Heart right ventricle (tissue), 16 donors: ENCODE measurements at regions not wholly inside any gene's neighbourhood (a gene's known extent, or its start where the extent isn't known, plus 50 kb on each side); places are given as distances from the start of the nearest gene placed in this dataset.

ENCODE experiments used
- ATAC-seq, 8 donors: fragments of 200-7000 bp; cut with Tn5 transposase; one replicate each; pipeline ENCODE4 v1.9.1; 2020; ENCODE audit warnings: mild to moderate bottlenecking in 8 of 8, moderate library complexity in 8 of 8, moderate number of reproducible peaks in 1 of 8
- DNase-seq, 2 donors: peaks; one replicate each; pipeline ENCODE4 v3.0.0-alpha.2; 2020
- H3K27ac ChIP-seq, 10 donors: fragments of 200-600 bp; sonication (generic) in 2 of 10; one replicate each; pipeline versions ENCODE4 v1.5.0 to v1.8.0; 2020 to 2022; ENCODE audit warnings: mild to moderate bottlenecking in 3 of 10
- H3K27me3 ChIP-seq, 7 donors: fragments of 200-600 bp; one replicate each; pipeline ENCODE4 v1.8.0; 2021 to 2022; ENCODE audit warnings: mild to moderate bottlenecking in 2 of 7
- H3K36me3 ChIP-seq, 9 donors: fragments of 200-600 bp; sonication (generic) in 1 of 9; one replicate each; pipeline versions ENCODE4 v1.5.0 to v1.8.0; 2020 to 2022; ENCODE audit warnings: mild to moderate bottlenecking in 2 of 9
- H3K4me1 ChIP-seq, 9 donors: fragments of 200-600 bp; sonication (generic) in 1 of 9; one replicate each; pipeline versions ENCODE4 v1.5.0 to v1.8.0; 2020 to 2022; ENCODE audit warnings: mild to moderate bottlenecking in 4 of 9
- H3K4me3 ChIP-seq, 10 donors: fragments of 200-600 bp; sonication (generic) in 2 of 10; one replicate each; pipeline versions ENCODE4 v1.5.0 to v1.8.0; 2020 to 2022; ENCODE audit warnings: mild to moderate bottlenecking in 7 of 10, moderate library complexity in 2 of 10
- H3K9me3 ChIP-seq, 11 donors: fragments of 200-600 bp in 10 of 11; sonication (generic) in 2 of 11; one replicate each; pipeline versions ENCODE4 v1.5.0 to v1.8.0; 2013 to 2022; ENCODE audit warnings: mild to moderate bottlenecking in 2 of 11, control low read depth in 1 of 11, moderate library complexity in 1 of 11
- CTCF ChIP-seq, 9 donors: fragments of 200-600 bp; sonication (generic) in 2 of 9; IDR thresholded peaks; one replicate each; pipeline versions ENCODE4 v1.5.0 to v1.8.0; 2021 to 2022; ENCODE audit warnings: antibody characterized with exemption in 9 of 9, mild to moderate bottlenecking in 5 of 9, moderate library complexity in 1 of 9
- WGBS, 2 donors: extraction: QIAGEN DNeasy Blood & Tissue Kit; methylation state at CpG; one replicate each; pipeline ENCODE4 v1.1.7; 2013; ENCODE audit warnings: inconsistent platforms in 1 of 2; 5-methylcytosine and 5-hydroxymethylcytosine counted together
- intact Hi-C, 10 donors: fragments of 100-400 bp; cut with DNase I; formaldehyde crosslinking; loops; one replicate each; pipeline versions ENCODE4 v1.11.1 to v1.14.2; 2022
- donor health status: Arrhythmogenic right ventricular cardiomyopathy.
- donor health status: ischemic (EF 13 %, LVEDD 7.1; RV severe dilation, severe dysfunction).
- donor health status: healthy with polysubstance abuse.
- donor health status: DM: no; HTN: yes; CAD: no.
- donor health status: DM: no; HTN: no; CAD: no.
- donor health status: ischemic (EF 25% LVEDD 6.9; RV normal size, moderate dysfunction).
- donor health status: ischemic (EF 25% LVEDD 5.7; RV mildly dilated, moderate dysfunction).
- donor health status: healthy.
- donor health status: DM: yes; HTN: yes; CAD: no.
- donor health status: Ischemic cardiomyopathy.
- donor health status: ischemic (EF 35%, LVEDD 5.7; RV mildly dilated, moderate dysfunction).
- donor health status: nonischemic (EF 11% LVEDD 7.7; RV severe dilation, severe dysfunction).
- donor health status: DM: yes; HTN: yes; CAD: no.
- donor health status: PGD.
- donor health status: ischemic (EF 29% LVEDD 5.4; RV normal size, mild dysfunction).
- donor health status: nonischemic (EF 23%, LVEDD 6.1; RV moderate dilation, normal function).

DNA sequence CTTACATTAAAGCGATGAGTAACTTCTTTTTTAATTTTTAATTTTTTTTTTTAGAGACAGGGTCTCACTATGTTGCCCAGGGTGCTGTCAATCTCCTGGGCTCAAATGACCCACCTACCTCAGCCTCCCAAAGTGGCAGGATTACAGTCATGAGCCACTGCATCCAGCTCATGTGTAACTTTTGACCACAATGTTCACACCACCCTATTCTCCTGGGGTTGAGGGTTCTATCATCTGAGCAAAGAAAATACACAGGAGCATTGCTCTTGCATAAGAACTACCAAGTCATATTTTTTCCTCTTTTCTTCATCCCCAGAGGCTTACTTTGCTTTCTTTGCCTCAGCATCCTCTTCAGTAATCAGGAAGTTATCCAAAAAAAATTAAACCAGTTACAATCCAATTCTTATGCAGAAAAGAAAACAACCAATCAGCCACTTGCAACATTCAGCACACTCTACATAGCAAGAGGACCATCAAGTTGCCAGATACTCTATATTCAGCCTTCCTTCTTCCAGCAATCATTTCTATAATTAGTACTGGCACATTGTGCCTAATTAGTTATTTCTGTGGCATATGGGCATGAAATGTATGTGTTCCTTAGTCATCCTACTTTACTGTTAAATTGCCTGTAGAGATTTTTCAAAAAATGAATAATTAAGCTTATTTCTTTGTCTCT is 345.6 kb downstream of the AKAIN1 start:
- Histone ChIP-seq H3K4me1 (no peaks in the 10 kb centered on the region), H3K36me3 (no peaks in the 10 kb centered on the region), H3K27me3 (no peaks in the 10 kb centered on the region), H3K27ac (no peak overlapping the region), H3K9me3 (peaks cover 0 to 24% (median 0%) of the 10 kb centered on the region in 11 donors), H3K4me3 (no peak overlapping the region)
- TF ChIP-seq CTCF (IDR thresholded peaks at IDR 0.05): no peak
- ATAC-seq: no peak
- intact Hi-C loops: no loop called here
- 96 to 100% methylated on average over 1 of the region's 1 CpG for WGBS, 2 donors
- no peak for DNase-seq

DNA sequence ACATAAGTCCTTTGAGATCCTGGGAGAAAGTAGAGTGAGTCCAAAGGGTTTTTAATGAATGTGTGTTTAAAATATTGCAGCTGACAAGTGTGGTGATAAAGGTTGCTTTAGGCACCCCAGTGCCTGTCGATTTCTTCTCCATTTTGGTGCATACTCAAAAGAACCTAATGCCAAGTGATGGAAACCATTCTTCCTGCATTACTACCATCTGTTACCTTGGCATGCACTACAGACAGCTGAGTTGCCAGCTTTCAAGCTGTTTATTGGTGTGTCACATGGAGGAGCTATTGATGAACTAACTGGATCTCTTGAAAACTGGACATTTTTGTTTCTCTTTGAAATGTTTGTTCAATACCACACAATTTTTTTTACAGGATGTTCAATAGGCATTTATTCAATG is 350.0 kb downstream of the AKAIN1 start:
- no peaks in the 10 kb centered on the region for H3K36me3 ChIP-seq
- ATAC-seq: no peak
- TF ChIP-seq CTCF (IDR thresholded peaks at IDR 0.05): no peak
- no peak overlapping the region for H3K27ac ChIP-seq
- intact Hi-C loops: no loop called here
- 64 to 91% methylated on average over 1 of the region's 1 CpG for WGBS, 2 donors
- no peaks in the 10 kb centered on the region for H3K4me1 ChIP-seq
- H3K27me3 ChIP-seq: no peaks in the 10 kb centered on the region
- no peak overlapping the region for H3K4me3 ChIP-seq
- peaks cover 0 to 4% (median 0%) of the 10 kb centered on the region in 11 donors for H3K9me3 ChIP-seq
- no peak for DNase-seq

- 60 to 67% methylated on average over 3 of the region's 3 CpGs for WGBS, 2 donors
- no peak for DNase-seq
- Histone ChIP-seq H3K9me3 (peaks cover 0 to 4% (median 0%) of the 10 kb centered on the region in 11 donors), H3K27me3 (no peaks in the 10 kb centered on the region), H3K36me3 (no peaks in the 10 kb centered on the region), H3K4me3 (no peak overlapping the region), H3K4me1 (no peaks in the 10 kb centered on the region), H3K27ac (no peak overlapping the region)
- ATAC-seq: no peak
- TF ChIP-seq CTCF (IDR thresholded peaks at IDR 0.05): no peak
- intact Hi-C loops: no loop called here
Measured at GRCh38 chr18:4844320-4844719, 352.7 kb downstream of the AKAIN1 start.

- Histone ChIP-seq H3K9me3 (peaks cover 0 to 4% (median 0%) of the 10 kb centered on the region in 11 donors), H3K4me1 (no peaks in the 10 kb centered on the region), H3K27me3 (no peaks in the 10 kb centered on the region), H3K4me3 (no peak overlapping the region), H3K36me3 (no peaks in the 10 kb centered on the region), H3K27ac (no peak overlapping the region)
- no peak for TF ChIP-seq CTCF (IDR thresholded peaks at IDR 0.05)
- intact Hi-C loops: no loop called here
- ATAC-seq (no peak), DNase-seq (no peak)
Measured at GRCh38 chr18:4843771-4844170, 353.3 kb downstream of the AKAIN1 start.
